Neural progenitor cell (in vitro differentiated cells): ENCODE measurements at regions not wholly inside any gene's neighbourhood (a gene's known extent, or its start where the extent isn't known, plus 50 kb on each side); places are given as distances from the start of the nearest gene placed in this dataset.

Source experiments
- CTCF ChIP-seq: fragments of 200-600 bp; sonication (generic); IDR thresholded peaks from 2 replicates; pipeline ENCODE4 v1.5.1; 2017; ENCODE audit warnings: antibody characterized with exemption, mild to moderate bottlenecking
- EZH2 ChIP-seq: fragments of 200-600 bp; sonication (generic); IDR thresholded peaks from 2 replicates; pipeline ENCODE4 v1.6.1; 2017; ENCODE audit warnings: antibody characterized with exemption, mild to moderate bottlenecking, moderate library complexity
- EZH2phosphoT487 ChIP-seq: fragments of 200-600 bp; sonication (generic); IDR thresholded peaks from 2 replicates; pipeline ENCODE4 v1.6.1; 2017; ENCODE audit warnings: antibody characterized with exemption

GRCh38 chr22:27560781-27561180, 240.8 kb downstream of the MN1 start:
- TF ChIP-seq CTCF (no peak), EZH2 (no peak), EZH2phosphoT487 (no peak)
